Glutamatergic neuron (in vitro differentiated cells): ENCODE measurements at regions not wholly inside any gene's neighbourhood (a gene's known extent, or its start where the extent isn't known, plus 50 kb on each side); places are given as distances from the start of the nearest gene placed in this dataset.

ENCODE experiments used
- DNase-seq: peaks from one replicate; pipeline ENCODE4 v3.0.0; 2022
- H3K27ac Mint-ChIP-seq: one replicate; pipeline ENCODE4 v1.8.0; 2020; ENCODE audit warnings: mild to moderate bottlenecking, mixed read lengths, inconsistent platforms; ENCODE audit not compliant: unreplicated experiment
- H3K27me3 Mint-ChIP-seq: one replicate; pipeline ENCODE4 v1.8.0; 2020; ENCODE audit warnings: mild to moderate bottlenecking, moderate library complexity, mixed read lengths, inconsistent platforms; ENCODE audit not compliant: unreplicated experiment
- H3K36me3 Mint-ChIP-seq: one replicate; pipeline ENCODE4 v1.8.0; 2020; ENCODE audit warnings: mild to moderate bottlenecking, mixed read lengths, inconsistent platforms; ENCODE audit not compliant: unreplicated experiment
- H3K4me1 Mint-ChIP-seq: one replicate; pipeline ENCODE4 v1.8.0; 2020; ENCODE audit warnings: mild to moderate bottlenecking, low read depth, mixed read lengths, inconsistent platforms; ENCODE audit not compliant: unreplicated experiment
- H3K4me3 Mint-ChIP-seq: one replicate; pipeline ENCODE4 v1.8.0; 2020; ENCODE audit warnings: mild to moderate bottlenecking, mixed read lengths, inconsistent platforms; ENCODE audit not compliant: unreplicated experiment
- H3K9me3 Mint-ChIP-seq: one replicate; pipeline ENCODE4 v1.8.0; 2020; ENCODE audit warnings: mild to moderate bottlenecking, moderate library complexity, mixed read lengths, inconsistent platforms; ENCODE audit not compliant: unreplicated experiment
- CTCF ChIP-seq: fragments of 200-600 bp; sonication (generic); IDR thresholded peaks from one replicate; pipeline ENCODE4 v1.5.0; 2021; ENCODE audit not compliant: partially characterized antibody, unreplicated experiment

DNA sequence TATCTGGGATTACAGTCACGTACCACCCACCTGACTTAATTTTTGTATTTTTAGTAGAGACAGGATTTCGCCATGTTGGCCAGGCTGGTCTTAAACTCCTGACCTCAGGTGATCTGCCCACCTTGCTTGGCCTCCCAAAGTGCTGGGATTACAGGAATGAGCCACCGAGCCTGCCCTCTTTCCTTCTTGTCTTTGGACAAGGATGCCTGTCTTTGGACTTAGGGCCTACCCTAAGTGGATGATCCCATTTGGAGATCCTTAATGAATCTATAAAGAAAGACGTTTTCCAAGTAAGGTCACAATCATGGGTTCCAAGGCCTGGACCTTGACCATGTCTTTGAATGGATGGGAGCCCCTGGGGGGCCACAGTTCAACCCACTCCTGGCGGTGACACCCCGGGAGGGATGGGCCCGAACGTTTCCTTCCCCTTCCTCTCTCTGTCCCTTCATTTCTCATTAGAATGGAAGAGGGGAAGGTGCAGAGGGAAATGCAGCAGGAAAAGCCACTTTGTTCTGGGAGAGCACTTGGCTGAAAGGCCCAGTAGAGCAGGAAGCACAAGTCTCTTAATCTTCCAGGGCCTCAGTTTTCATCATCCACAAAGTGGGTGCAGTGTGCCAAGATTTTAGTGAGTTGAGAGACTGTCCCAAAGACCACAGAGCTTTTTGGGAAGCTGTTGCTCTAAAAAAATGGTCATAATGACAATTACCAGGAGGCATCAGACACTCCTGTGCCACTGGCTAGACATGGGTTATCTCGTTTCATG lies 353.3 kb downstream of the SEC14L1 start:
- DNase-seq: peak; percentile 13
- Mint-ChIP-seq H3K4me1 (peaks cover 2% of the 10 kb centered on the region), H3K36me3 (no peaks in the 10 kb centered on the region), H3K4me3 (no peak overlapping the region), H3K27ac (no peak overlapping the region), H3K9me3 (peaks cover 9% of the 10 kb centered on the region), H3K27me3 (peaks cover 8% of the 10 kb centered on the region)
- no peak for TF ChIP-seq CTCF

DNA sequence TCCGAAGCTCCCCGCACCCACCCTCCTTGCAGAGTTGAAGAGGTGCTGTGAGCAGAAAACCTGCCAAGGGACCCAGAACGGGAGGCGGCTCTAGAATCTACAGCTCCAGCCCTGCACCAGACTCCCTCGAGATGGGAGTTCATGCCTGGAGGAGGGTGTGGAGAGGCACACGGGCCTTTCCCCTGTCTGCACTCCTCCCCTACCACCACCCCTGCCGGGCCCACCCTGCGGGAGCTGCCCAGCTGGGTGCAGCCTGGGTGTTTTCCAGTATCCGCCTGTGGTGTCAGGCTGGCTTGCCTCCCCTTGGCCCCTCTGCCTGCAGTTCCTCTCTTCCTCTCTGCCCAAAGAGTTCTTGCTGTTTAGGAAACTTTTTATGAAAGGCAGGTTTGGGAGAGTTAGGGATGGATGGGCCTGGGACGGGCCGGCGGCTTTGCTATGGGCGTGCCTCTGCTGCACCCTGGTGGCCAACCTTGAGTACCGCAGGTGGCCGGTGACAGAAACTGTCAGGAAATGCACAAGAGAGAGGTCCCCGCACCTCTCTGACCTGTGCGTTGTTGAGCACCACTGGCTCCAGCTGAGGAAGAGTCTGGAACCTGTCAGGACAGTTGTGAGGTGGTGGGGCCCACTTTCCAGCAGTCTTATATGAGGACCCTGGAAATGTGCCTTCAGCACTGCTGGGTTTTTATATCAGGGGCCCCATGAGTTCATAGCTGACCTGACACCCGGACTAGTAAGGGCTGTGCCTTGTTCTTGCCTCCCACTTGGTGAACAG lies 354.1 kb downstream of the SEC14L1 start:
- Mint-ChIP-seq H3K9me3 (peaks cover 8% of the 10 kb centered on the region), H3K27ac (no peak overlapping the region), H3K36me3 (no peaks in the 10 kb centered on the region), H3K4me1 (peaks cover 2% of the 10 kb centered on the region), H3K27me3 (peaks cover 8% of the 10 kb centered on the region), H3K4me3 (no peak overlapping the region)
- DNase-seq: peak; percentile 83
- peak; percentile 96 for TF ChIP-seq CTCF

DNA sequence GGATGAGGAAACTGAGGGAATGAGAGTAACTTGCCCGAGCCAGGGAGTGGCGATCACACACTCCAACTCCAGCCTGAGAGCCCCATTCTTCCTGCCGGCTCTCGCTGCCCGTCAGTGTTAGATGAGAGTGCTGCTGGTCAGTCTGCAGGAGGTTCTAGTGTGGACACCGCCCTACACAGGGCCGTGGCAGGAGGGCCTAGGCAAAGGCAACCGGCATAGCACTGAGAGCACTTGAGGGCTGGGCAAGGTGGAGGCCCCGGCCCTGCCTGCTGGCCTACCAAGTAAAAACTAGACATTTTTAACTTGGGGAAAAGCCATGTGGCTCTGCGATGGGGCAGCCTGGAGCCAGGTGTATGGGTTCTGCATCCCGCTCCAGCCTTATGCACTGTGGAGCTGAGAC lies 354.8 kb downstream of the SEC14L1 start:
- Mint-ChIP-seq H3K36me3 (no peaks in the 10 kb centered on the region), H3K27ac (no peak overlapping the region), H3K9me3 (peaks cover 7% of the 10 kb centered on the region), H3K27me3 (peaks cover 9% of the 10 kb centered on the region), H3K4me3 (no peak overlapping the region), H3K4me1 (peaks cover 2% of the 10 kb centered on the region)
- peak; percentile 12 for DNase-seq
- TF ChIP-seq CTCF: no peak

- peaks cover 4% of the 10 kb centered on the region for H3K36me3 Mint-ChIP-seq
- peaks cover 10% of the 10 kb centered on the region for H3K27me3 Mint-ChIP-seq
- no peak overlapping the region for H3K4me3 Mint-ChIP-seq
- no peak overlapping the region for H3K27ac Mint-ChIP-seq
- H3K4me1 Mint-ChIP-seq: peaks cover 4% of the 10 kb centered on the region
- DNase-seq: no peak
- no peak for TF ChIP-seq CTCF
- H3K9me3 Mint-ChIP-seq: peaks cover 12% of the 10 kb centered on the region
These were observed 355.6 kb downstream of the SEC14L1 start for GRCh38 chr17:77496401-77496801.
